ENCODE measurements at regions not wholly inside any gene's neighbourhood (a gene's known extent, or its start where the extent isn't known, plus 50 kb on each side); places are given as distances from the start of the nearest gene placed in this dataset.

DNA sequence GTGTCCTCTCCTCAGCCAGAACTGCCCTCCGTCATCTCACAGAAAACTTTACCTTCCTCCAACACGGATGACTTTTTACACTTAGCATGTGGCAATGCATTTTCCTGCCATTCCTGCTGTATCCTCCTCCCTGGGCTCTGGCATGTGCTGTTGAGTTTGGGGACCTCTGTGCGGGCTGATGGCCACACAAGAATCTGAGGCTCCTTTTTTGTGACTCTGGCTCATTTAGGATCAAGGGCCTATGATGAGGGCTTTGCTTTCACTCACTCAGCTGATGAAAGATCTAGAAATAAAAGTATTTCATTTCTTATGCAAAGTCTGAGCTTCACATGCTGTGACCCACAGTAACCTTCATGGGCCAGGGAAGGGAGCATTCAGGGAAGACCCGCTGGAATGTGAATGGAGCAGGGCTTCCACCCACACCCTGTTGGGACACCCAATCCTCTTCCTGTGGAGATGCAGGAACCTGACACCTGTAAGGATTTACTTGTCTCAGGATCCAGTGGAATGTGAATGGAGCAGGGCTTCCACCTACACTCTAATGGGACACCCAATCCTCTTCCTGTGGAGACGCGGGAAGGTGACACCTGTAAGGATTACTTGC, 500.3 kb upstream of the MKI67 start:
- intact Hi-C loops (cut with micrococcal nuclease) = no loop called here
- no peaks in the 10 kb centered on the region for H3K4me1 ChIP-seq (ENCODE audit: insufficient read depth, low read length)
- no peak overlapping the region for H3K4me3 ChIP-seq (ENCODE audit: low read length)
- no peaks in the 10 kb centered on the region for H3K36me3 ChIP-seq (ENCODE audit: low read depth, low read length)
- no peaks in the 10 kb centered on the region for H3K9me3 ChIP-seq (ENCODE audit: low read length)
- no peaks in the 10 kb centered on the region for H3K27me3 ChIP-seq (ENCODE audit: low read length)
- no peaks in the 10 kb centered on the region for H4K20me1 ChIP-seq (ENCODE audit: low read length)
- H3K9me2 ChIP-seq (replicated peaks; ENCODE audit: low read length) = no peaks in the 10 kb centered on the region
- POLR2A ChIA-PET (ENCODE audit: unreplicated experiment) = no interaction called here
- no peaks in the 10 kb centered on the region for H3F3A ChIP-seq (ENCODE audit: low read length, unreplicated experiment)
- no TSS peak for BruUV-seq (replicated peaks)
- DNase-seq = no peak
- ATAC-seq = no peak
- no peak overlapping the region for H2AFZ ChIP-seq (ENCODE audit: low read length)
- no peak overlapping the region for H3K4me2 ChIP-seq (ENCODE audit: low read length)
- TF ChIP-seq EZH2 (IDR thresholded peaks at IDR 0.05; ENCODE audit: low read length, unreplicated experiment) (no peak), EZH2phosphoT487 (IDR thresholded peaks at IDR 0.05; ENCODE audit: borderline replicate concordance, low read length) (no peak)
- TF ChIP-seq, protein P1, sequence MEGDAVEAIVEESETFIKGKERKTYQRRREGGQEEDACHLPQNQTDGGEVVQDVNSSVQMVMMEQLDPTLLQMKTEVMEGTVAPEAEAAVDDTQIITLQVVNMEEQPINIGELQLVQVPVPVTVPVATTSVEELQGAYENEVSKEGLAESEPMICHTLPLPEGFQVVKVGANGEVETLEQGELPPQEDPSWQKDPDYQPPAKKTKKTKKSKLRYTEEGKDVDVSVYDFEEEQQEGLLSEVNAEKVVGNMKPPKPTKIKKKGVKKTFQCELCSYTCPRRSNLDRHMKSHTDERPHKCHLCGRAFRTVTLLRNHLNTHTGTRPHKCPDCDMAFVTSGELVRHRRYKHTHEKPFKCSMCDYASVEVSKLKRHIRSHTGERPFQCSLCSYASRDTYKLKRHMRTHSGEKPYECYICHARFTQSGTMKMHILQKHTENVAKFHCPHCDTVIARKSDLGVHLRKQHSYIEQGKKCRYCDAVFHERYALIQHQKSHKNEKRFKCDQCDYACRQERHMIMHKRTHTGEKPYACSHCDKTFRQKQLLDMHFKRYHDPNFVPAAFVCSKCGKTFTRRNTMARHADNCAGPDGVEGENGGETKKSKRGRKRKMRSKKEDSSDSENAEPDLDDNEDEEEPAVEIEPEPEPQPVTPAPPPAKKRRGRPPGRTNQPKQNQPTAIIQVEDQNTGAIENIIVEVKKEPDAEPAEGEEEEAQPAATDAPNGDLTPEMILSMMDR (conservative IDR thresholded peaks at IDR 0.05; ENCODE audit: low read depth, low read length) = no peak
- no peak overlapping the region for H3K9ac ChIP-seq (ENCODE audit: low read length)
- H3K79me2 ChIP-seq (ENCODE audit: low read length) = no peaks in the 10 kb centered on the region
- H3K27ac ChIP-seq (ENCODE audit: low read length) = no peak overlapping the region
- CTCF ChIA-PET = no interaction called here

DNA sequence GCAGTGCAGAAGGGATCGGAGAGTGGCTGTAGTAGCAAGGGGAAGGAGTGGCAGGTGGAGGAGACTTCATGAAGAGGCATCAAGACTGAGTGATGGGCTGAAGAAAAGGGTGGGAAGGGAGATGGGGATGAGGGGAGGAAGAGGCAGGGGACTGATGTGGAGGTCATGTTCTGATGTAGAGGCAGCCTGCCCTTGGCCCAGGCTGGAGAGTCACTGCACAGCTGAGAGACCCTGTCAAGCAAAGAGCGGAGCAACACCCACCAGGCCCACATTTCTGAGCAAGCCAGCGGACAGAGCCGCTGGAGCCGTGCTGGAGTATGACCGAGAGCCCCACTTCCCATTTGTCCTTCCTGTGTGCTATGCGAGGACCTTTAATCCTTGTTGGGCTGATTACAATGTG, 501.6 kb upstream of the MKI67 start:
- TF ChIP-seq, protein P1 (conservative IDR thresholded peaks at IDR 0.05; ENCODE audit: low read depth, low read length) = no peak
- no peak for TF ChIP-seq EZH2 (IDR thresholded peaks at IDR 0.05; ENCODE audit: low read length, unreplicated experiment)
- no peak for TF ChIP-seq EZH2phosphoT487 (IDR thresholded peaks at IDR 0.05; ENCODE audit: borderline replicate concordance, low read length)
- no peaks in the 10 kb centered on the region; the same call in 1 of the 2 replicates for H3K36me3 ChIP-seq (ENCODE audit: low read depth, low read length)
- no peaks in the 10 kb centered on the region for H3K9me3 ChIP-seq (ENCODE audit: low read length)
- H3K27ac ChIP-seq (ENCODE audit: low read length) = no peak overlapping the region
- no peaks in the 10 kb centered on the region for H3K27me3 ChIP-seq (ENCODE audit: low read length)
- POLR2A ChIA-PET (ENCODE audit: unreplicated experiment) = no interaction called here
- no peaks in the 10 kb centered on the region for H3F3A ChIP-seq (ENCODE audit: low read length, unreplicated experiment)
- H3K4me2 ChIP-seq (ENCODE audit: low read length) = no peak overlapping the region
- no peak overlapping the region for H3K4me3 ChIP-seq (ENCODE audit: low read length)
- no peak overlapping the region for H3K9ac ChIP-seq (ENCODE audit: low read length)
- no peaks in the 10 kb centered on the region for H4K20me1 ChIP-seq (ENCODE audit: low read length)
- CTCF ChIA-PET = no interaction called here
- no peaks in the 10 kb centered on the region for H3K79me2 ChIP-seq (ENCODE audit: low read length)
- intact Hi-C loops (cut with micrococcal nuclease) = no loop called here
- H2AFZ ChIP-seq (ENCODE audit: low read length) = no peak overlapping the region
- BruUV-seq (replicated peaks) = no TSS peak
- ATAC-seq (no peak), DNase-seq (no peak)
- no peaks in the 10 kb centered on the region for H3K9me2 ChIP-seq (replicated peaks; ENCODE audit: low read length)
- H3K4me1 ChIP-seq (ENCODE audit: insufficient read depth, low read length) = no peaks in the 10 kb centered on the region

DNA sequence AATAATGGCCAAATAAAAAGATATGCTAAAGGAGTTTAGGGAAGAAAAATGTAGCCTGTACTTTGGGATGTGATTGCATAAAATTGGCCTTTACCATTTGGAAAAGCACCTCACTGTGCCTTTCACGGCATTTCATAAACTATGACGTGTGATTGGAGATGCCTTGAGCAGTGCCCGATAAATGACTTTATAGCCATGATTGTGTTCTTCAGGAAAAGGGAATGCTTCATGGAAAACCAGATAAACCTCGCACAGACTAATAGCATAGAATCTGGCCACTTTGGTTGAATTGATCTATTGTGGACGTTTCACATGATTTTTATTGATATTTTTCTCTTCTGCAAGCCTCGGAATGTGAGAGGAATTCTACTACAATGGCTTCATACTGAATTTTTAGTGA, 502.0 kb upstream of the MKI67 start:
- no peaks in the 10 kb centered on the region for H3K9me2 ChIP-seq (replicated peaks; ENCODE audit: low read length)
- no peak overlapping the region for H3K9ac ChIP-seq (ENCODE audit: low read length)
- DNase-seq = no peak
- ATAC-seq = no peak
- POLR2A ChIA-PET (ENCODE audit: unreplicated experiment) = no interaction called here
- TF ChIP-seq EZH2phosphoT487 (IDR thresholded peaks at IDR 0.05; ENCODE audit: borderline replicate concordance, low read length) = no peak
- no peak for TF ChIP-seq EZH2 (IDR thresholded peaks at IDR 0.05; ENCODE audit: low read length, unreplicated experiment)
- TF ChIP-seq, protein P1 (conservative IDR thresholded peaks at IDR 0.05; ENCODE audit: low read depth, low read length) = no peak
- no peaks in the 10 kb centered on the region for H3K4me1 ChIP-seq (ENCODE audit: insufficient read depth, low read length)
- no peaks in the 10 kb centered on the region for H3K79me2 ChIP-seq (ENCODE audit: low read length)
- H3K9me3 ChIP-seq (ENCODE audit: low read length) = no peaks in the 10 kb centered on the region
- no TSS peak for BruUV-seq (replicated peaks)
- no peak overlapping the region for H3K27ac ChIP-seq (ENCODE audit: low read length)
- intact Hi-C loops (cut with micrococcal nuclease) = no loop called here
- no peak overlapping the region for H2AFZ ChIP-seq (ENCODE audit: low read length)
- no peaks in the 10 kb centered on the region for H4K20me1 ChIP-seq (ENCODE audit: low read length)
- no peak overlapping the region for H3K4me2 ChIP-seq (ENCODE audit: low read length)
- CTCF ChIA-PET = no interaction called here
- H3K4me3 ChIP-seq (ENCODE audit: low read length) = no peak overlapping the region
- no peaks in the 10 kb centered on the region for H3K27me3 ChIP-seq (ENCODE audit: low read length)
- H3K36me3 ChIP-seq (ENCODE audit: low read depth, low read length) = no peaks in the 10 kb centered on the region; the same call in 1 of the 2 replicates
- no peaks in the 10 kb centered on the region for H3F3A ChIP-seq (ENCODE audit: low read length, unreplicated experiment)

Measured in PC-3 (cell line).